ENCODE measurements at regions not wholly inside any gene's neighbourhood (a gene's known extent, or its start where the extent isn't known, plus 50 kb on each side); places are given as distances from the start of the nearest gene placed in this dataset.
A peak's percentile ranks its signal among the peaks of the same experiment; 100 is the strongest.

DNA sequence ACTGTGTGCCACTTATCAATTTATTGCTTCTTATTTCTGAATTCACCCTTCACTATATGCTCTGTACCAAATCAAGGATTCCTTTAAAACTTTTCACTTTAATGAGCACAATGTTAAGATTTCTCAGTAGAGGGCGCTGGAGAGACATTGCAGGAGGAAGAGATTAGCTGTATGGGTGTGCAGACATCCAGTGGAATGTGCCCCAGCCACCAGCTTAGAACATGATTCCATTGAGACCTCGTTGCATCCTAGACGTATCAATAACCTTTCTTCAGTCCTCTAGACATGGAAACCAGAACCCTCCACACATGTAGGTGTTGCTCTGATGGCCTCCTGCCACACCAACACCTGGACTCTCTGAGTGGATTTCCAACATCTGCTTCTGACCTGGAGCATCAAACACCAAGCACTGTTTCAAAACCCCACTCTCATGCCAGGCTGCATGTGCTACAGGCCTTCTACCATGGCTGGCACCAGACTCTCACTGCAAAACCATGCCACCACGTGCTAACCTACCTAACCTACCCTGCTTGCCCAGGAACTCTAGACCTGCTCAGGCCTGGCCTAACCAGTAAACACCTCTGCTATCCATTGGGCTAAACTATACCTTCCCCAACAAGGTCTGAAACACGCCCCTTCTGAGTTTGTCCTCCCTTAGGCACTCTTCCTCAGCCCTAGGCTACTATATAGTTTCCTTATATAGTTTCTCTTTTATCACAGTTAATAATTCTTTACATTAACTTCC, 633.2 kb upstream of the PKDCC start:
- peak; percentile 21 to 79 for DNase-seq

DNA sequence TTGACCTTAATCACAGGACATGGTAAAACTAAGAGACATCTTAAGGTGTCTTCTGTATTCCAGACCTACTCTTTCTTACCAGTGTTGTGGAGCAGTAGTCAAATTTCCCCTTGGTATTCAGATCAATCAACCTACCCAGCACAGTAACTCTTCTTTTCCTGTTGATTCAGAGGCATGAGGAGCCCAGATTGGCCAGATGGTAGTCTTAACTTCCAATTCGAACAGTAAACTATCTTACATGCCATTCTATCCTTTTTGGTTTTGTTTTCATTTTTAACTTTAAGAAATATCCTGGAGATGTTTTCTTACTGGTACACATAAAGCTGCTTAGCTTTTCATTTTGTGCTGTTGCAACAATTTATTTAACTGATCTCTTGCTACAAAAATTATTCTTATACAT, 630.3 kb upstream of the PKDCC start:
- DNase-seq: no peak

DNA sequence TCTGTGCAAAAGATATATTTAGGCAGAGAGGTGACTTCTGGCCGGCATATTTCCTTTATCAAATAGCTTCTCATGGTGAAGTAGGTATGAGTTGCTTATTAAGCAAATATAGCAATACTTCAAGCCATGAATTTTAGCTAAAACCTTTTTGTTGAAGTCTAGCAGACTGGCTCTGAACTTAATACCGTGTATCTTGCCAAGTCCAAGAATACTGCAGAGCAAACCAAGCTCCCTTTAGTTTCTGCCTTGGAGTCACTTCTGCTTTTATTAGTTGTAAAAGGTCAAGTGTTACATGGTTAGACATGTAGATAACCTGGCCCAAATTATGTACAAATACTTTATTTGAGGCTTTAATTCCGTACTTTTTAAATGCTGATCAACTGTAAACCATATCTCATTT, 627.6 kb upstream of the PKDCC start:
- no peak for DNase-seq

DNA sequence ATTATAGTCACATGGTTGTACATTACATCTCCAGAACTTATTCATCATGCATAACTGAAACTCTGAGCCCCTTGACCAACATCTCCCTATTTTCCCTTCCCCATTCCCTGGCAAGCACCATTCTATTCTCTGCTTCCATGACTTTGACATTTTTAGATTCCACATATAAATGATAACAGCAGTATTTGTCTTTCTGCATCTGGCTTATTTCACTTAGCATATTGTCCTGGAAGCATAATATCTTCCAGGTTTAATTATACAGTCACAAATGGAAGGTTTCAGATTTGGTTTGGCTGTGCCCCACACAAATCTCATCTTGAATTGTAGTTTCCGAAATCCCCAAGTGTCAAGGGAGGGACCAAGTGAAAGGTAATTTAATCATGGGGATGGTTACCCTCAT, 626.9 kb upstream of the PKDCC start:
- DNase-seq: no peak

DNA sequence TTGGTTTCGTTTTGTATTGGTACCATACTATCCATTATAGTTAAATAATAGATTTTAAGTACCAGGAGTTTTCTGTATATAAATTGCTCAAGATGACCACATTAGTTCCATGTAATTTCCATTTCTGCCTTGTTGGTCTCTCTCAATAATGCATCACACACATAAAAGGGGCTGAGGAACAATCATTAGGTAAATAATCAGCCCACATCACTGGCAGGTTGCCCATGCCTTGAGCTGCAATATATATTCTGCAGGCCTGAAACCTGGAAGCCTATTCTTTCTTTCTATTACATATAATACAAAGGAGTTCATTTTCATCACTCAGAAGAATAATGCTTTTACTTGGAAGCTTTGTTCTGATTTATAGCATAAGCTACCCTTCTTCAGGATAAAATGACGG, 616.1 kb upstream of the PKDCC start:
- DNase-seq: no peak

DNA sequence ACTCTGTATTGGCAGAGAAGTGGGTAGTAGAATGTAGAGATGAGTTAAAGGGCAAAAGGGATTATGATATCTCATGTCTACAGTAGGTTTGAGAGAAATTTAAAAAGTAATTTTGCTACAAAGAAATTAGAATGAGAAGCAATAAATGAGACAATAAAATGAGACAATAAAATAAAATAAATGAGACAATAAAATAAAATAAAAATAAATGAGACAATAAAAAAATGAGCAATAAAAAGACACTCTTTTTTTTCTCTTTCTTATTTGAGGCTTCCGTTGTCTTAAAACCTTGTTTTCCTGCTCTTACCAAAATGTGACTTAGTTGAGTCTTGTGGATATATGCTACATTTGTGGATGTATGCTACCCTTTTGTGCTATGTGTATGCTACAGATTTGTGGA, 615.4 kb upstream of the PKDCC start:
- DNase-seq: no peak

DNA sequence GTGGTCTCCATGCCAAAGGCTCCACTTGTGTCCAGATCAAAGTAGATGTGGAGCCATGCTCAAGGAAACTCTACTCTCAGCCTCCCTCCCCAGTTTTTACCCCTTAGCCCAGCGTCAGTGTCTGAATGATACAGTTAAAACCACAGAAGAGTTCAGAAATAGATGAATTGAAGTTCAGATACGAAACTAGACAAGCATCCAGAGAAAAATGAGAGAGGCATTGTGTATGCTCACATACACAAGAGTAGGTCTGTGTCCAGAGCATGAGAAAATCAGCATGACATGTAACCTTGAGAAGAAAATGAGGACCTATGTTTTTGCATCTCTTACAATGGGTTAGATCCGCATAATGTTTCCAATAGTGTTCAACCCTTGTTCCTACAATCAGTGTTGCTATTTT, 612.8 kb upstream of the PKDCC start:
- no peak for DNase-seq

DNA sequence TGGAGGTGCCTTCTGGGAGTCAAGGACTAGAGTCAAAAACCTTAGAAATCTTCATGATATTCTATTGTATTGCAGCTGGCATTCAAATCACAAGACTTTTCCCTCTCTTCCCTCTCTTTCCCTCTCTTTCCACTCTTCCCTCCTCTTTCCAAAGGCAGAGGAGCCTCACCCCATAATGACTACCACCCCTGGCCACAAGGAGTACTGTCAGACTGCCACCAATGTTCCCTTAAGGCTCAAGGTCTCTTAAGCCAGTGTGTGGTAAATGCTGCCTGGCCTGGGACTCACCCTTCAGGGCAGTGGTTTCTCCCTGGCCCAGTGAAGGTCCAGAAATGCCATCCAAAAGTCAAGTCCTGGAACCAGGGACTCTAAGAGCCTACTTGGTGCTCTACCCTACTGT, 605.9 kb upstream of the PKDCC start:
- no peak for DNase-seq

DNA sequence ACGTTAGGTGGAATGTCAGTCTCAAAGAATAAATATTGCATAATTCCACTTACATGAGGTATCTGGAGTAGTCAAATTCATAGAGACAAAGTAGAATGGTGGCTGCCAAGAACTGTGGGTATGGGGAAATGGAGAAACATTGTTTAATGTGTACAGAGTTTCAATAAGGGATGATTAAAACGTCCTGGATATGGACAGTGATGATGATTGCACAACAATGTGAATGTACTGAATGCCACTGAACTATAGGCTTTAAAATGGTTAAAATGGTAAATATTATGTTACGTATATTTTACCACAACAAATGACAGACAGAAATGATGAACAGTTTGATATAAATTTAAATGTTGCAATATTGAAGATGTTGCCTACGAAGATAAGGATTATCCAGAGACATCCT, 602.0 kb upstream of the PKDCC start:
- DNase-seq: no peak

DNA sequence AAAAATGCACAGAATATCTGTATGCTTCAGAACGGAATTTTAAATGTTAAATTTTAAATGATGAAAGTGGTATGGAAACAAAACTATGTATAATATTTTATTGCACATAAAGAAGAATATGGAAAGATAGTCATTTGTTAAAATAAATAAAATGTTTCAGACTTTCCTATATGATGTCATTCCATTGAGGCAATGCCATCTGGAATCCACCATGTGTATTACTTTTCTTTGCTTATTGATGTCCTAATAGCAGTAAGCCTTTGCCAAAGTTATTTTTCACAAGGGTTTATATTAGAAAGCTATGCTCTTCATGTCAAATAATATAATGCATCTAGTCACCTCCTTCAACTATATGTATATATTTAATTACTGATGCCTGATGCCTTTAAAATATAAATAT, 601.6 kb upstream of the PKDCC start:
- no peak for DNase-seq

DNA sequence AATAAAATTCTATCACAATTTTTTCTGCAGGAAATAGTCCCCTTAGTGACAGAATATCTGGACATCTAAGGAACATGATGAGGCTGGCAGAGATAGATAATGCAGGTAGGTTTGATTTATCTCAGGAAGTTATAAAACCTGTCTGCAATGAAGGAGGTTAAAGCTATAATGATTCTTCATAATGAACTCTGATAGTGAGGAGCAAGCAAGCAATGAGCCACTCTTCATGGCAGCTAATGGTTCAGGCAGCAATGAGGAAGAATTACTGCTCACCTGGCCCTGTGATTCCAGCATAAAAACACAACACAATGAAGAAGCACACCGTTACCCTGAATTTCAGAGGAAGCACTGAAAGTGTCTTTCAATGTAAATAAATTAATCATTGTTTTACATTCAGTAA, 599.6 kb upstream of the PKDCC start:
- DNase-seq: no peak

DNA sequence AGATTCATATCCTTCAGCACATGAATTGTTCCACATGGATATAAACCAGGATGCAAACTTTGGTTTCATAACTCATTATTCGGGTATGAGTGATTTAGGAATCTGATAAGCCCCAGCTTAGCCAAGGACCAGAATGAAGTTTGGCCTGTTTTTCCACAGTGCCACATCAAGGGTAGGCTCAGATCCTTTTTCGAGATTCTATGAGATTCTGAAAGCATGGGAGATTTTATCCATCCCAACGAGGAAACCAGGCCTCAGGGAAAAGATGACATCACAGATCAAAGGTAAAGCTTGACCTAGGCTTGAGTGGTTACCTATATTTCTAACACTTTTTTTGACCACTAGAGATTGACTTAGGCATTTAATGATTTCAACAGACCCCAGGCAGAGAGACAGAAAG, 590.8 kb upstream of the PKDCC start:
- no peak for DNase-seq

DNA sequence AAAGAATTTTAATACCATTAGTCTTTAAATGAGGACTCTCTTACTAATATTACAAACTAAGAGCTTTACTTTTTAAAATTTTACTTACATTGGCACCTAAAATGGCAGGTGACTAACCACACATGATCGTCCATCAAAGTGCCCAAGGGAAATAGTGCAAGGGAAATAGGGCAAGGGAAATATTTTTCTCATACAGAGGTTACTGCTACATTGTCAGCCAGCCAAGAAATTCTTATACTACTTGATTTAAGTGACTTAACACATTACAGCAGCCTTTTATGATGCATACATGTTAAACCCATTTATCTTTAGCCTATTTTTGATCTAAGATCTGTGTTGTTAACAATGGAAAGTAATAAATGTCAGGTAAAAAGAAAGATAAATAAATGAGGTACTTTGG, 587.2 kb upstream of the PKDCC start:
- DNase-seq: no peak

DNA sequence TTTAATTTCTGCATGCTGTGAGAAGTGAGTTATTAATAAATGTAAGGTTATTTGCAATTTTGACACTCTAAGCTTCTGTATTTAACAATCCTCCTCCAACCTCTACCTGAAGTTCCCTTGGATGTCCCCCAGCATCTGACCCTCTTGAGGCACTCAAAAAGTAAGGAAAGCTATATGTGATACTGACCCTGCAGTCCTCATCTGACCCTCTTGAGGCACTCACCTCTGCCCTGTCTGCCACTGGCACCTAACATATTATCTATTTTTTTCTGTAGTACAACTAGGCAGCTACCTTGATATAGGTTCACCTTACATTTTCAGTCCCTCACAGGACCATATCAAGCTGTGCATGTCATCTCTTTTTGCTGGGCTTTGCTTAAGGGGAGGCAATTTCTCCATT, 583.4 kb upstream of the PKDCC start:
- DNase-seq: no peak

DNA sequence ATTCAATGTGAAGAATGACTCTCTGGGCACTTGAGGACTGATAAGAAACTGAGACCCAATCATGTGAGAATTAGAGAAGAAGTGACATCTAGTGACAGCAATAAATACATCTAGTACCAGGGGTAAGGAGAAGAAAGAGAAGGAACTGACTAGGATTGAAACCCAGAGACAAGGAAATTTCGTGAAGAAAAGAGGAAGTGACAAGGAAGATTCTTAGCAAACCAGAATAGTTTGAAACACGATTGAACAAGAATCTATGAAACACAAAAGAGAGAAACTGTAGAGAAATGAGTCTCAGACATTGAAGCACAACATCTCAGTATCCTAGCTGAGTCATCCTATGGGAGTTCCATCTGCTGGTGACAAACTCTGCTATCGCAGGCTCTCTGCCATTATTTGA, 571.9 kb upstream of the PKDCC start:
- DNase-seq: peak; percentile 23 to 37

DNA sequence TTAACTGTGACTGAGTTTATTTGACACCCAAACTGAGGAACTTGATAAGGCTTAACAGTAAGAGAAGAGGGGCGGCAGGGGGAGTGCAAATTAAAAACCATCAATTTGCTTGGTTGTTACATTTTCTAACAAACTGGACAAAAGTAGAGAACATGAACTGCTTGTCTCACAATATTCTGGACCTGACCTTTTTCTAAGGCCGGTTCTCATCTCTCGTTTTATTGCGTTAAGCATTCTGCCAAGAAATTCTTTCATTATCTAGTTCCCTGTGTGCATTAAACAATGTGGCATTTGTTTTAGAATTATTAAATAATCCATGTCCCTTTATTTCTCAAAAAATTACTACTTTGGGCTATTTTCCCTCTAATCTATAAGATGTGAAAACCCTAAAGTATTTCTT, 565.2 kb upstream of the PKDCC start:
- no peak for DNase-seq

DNA sequence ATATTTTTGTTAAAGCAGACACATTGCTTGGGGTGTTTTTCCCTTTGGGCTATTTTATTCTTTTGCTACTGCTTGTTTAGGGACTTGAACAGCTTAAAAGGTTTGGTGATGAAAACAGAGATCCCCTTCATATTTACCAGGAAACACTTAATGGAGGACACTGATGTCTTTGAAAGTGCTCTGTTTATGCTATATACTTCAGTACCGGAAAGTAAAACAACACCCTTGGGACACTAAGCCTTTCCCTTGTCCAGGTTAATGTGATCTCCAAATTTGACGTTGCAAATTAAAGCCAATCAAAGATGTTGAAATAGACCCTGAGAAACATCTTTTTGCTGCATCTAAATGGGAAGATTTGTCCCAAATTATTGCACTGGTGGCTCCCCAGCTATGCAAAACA, 564.6 kb upstream of the PKDCC start:
- DNase-seq: no peak

DNA sequence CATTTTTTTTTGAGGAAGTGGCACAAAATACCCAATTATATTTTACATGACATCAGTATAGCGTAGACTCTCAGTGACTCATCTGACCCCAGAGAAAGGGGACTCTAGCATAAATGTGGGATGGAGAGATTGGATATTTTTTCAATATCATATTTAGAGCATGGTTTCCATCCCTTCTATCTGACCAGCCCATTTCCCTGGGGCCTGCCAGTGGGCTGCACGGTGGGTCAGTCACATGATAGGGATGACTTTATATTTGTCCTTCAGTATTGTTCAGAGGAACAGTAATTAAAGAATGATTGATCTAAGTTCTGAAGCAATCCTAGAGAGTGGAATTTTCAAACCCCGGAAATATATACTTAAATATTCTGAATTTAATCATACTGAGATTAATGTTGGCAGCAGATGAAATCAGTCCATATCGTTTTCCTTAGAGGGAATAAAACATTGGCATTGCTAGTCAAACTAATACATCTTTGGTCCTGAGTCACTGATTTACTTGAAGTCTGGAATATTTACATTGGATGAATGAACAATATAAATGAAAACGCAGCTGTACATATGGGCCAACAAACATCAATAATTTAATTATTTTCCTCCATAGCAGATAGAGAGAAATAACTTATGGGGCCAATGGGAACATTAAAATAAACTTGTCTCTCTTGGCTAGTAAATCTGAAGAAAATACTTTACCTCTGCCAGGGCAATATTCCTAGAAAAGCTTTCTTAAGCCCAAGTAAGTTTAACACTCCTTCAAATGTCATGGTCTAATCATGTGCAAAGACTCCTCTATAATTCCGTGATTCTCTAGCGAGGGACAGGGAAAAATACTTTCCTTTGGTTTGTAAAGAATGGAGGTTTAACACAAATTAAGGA, 563.6 kb upstream of the PKDCC start:
- DNase-seq: no peak

DNA sequence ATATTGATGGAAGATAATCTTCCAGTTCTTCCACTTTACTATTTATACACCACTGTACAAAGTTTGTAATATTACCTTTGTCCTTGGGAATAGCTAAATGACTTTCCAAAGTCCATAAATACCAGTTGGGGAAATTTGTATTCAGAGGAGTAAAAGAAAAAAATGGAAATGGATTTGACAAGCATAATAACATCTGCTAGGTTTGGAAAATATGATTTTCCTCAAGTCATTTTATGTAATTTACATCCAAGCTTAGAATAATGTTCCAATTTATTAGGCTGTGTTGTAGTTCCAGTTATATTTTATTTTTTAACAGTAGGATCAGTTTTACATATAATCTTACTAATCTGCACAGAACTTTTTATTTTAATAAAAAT, 563.0 kb upstream of the PKDCC start:
- DNase-seq: no peak

DNA sequence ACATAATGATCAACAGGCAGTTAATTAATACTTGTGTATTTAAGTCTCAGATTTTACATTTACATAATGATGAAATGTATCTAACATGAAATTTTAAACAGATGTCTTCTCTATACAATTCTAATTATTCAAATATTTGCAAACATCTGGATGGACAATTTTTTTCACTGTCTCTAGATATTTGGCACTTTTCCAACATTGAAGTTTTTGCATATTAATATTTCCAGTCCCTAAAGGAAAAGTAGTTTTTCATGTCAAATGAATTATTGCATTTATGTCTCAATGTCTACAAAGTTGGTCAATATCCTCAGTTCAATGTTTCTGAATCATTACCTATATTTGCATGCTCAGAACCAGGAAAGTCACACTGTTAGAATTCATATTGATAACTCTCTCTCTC, 560.9 kb upstream of the PKDCC start:
- DNase-seq: no peak

DNA sequence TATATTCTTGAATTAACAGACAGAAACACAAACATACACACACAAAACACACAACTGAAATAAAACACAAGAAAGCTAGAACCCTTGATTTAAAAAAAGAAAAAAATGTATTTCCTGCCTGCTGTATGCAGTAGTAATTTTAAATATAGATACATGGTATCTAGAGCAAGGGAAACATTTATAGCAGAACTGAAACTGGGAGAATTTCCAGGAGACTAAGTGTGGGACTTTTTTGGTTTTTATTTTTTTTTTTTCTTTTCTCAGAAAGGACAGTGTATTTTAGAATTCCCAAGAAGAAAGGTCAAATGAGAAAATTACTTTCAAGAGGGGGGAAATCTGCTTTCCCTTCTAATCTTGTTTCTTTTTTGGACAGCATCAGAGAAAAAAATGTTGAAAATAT, 558.9 kb upstream of the PKDCC start:
- peak; percentile 48 to 67 for DNase-seq

DNA sequence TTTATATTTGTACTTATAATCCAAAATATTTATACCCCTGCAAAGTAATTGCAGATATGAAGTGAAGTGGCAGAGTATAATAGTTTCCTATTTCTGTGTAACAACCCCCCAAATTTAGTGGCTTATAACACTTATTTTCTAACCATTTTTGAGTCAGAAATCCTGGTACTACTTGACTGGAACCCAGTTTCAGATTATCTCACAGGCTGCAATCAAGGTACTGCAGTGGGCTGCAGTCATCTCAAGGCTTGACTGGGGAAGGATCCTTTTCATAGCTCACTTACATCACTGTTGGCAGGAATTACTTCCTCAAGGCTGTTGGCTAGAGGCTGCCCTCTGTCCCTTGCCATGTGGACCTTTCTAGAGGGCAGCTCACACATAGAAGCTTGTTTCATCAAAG, 558.2 kb upstream of the PKDCC start:
- no peak for DNase-seq

DNA sequence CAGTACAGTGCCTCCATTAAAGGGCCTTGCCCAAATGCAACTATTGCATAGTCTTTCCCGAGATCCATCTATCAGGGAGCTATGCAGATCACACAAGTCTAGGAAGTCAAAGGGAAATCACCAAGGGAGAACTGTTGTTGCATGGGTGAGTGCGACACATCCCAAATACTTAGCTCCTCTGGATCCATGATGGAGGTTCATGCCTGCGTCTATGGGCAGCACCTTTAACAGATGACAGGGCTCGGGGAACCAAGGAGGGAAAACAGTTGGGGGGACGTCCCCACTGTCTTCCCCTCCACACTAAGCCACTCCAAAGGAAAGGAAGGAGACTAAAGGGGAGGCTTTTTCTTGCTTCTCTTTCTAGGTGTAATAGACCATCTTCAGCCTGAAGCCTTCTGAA, 552.8 kb upstream of the PKDCC start:
- DNase-seq: no peak

DNA sequence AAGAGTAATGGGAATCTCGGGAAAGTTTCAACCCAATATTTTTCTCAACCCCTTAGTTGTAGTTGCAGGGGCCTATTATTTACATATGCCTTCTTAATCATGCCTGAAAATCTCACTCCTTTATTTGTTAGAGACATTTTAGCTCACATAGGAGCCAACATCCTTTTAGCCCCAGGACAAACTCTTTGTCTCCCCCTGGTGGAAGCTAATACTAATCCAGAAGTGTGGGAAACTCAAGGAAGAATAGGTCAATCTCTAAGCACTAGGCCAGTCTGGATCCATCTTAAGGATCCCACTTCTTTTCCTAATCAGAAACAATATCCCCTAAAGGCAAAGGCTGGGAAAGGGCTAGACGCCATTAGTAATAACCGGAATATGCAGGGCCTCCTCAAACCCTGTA, 550.9 kb upstream of the PKDCC start:
- DNase-seq: no peak

DNA sequence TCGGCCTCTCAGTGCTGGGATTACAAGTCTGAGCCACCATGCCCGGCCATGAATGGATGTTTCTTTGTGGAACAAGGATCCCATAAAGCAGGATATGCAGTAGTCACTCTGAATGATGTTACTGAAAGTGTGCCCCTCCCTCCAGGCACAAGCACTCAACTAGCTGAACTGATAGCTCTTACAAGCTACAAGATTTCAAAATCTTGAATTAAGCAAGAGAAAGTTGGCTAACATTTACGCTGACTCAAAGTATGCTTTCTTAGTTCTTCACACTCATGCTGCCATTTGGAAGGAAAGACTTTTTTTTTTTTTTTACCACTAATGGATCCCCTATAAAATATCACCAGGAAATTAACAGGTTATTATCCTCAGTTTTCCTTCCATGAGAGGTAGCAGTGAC, 549.0 kb upstream of the PKDCC start:
- peak; percentile 34 to 82 for DNase-seq
